ENCODE measurements at regions not wholly inside any gene's neighbourhood (a gene's known extent, or its start where the extent isn't known, plus 50 kb on each side); places are given as distances from the start of the nearest gene placed in this dataset.
"Not testable (repeated sequence)": the region's sequence is repeated elsewhere in the genome, so short reads cannot be mapped to it uniquely, and the experiment has no call there.

- no peak for DNase-seq (ENCODE audit: low read depth)
- no peak for TF ChIP-seq CTCF (conservative IDR thresholded peaks at IDR 0.05; ENCODE audit: low read length)
- H3K4me3 ChIP-seq (ENCODE audit: low read length) = no peak overlapping the region
Observed at GRCh38 chrX:40530509-40530908, 50.3 kb upstream of the ATP6AP2 start.

GRCh38 chrX:40527543-40527942, 53.2 kb upstream of the ATP6AP2 start:
- TF ChIP-seq CTCF (conservative IDR thresholded peaks at IDR 0.05; ENCODE audit: low read length) = no peak
- no peak for DNase-seq (ENCODE audit: low read depth)
- no peak overlapping the region for H3K4me3 ChIP-seq (ENCODE audit: low read length)

- DNase-seq (ENCODE audit: low read depth) = no peak
Observed at GRCh38 chrX:40526412-40526811, 54.4 kb upstream of the ATP6AP2 start.

GRCh38 chrX:40525901-40526300, 54.9 kb upstream of the ATP6AP2 start:
- DNase-seq (ENCODE audit: low read depth); H3K4me3 ChIP-seq (ENCODE audit: low read length): not testable (repeated sequence)

More at GRCh38 chrX:40526412-40526811, 54.4 kb upstream of the ATP6AP2 start:
- H3K4me3 ChIP-seq (ENCODE audit: low read length) = no peak overlapping the region
- TF ChIP-seq CTCF (conservative IDR thresholded peaks at IDR 0.05; ENCODE audit: low read length) = no peak

GRCh38 chrX:40524423-40524822, 56.3 kb upstream of the ATP6AP2 start:
- peak; percentile 54 for TF ChIP-seq CTCF (conservative IDR thresholded peaks at IDR 0.05; ENCODE audit: low read length)
- no peak overlapping the region for H3K4me3 ChIP-seq (ENCODE audit: low read length)
- DNase-seq (ENCODE audit: low read depth) = peak; percentile 15

- no peak overlapping the region for H3K4me3 ChIP-seq (ENCODE audit: low read length)
- TF ChIP-seq CTCF (conservative IDR thresholded peaks at IDR 0.05; ENCODE audit: low read length) = no peak
- no peak for DNase-seq (ENCODE audit: low read depth)
Observed at GRCh38 chrX:40523852-40524251, 56.9 kb upstream of the ATP6AP2 start.

- TF ChIP-seq CTCF (conservative IDR thresholded peaks at IDR 0.05; ENCODE audit: low read length) = no peak
- H3K4me3 ChIP-seq (ENCODE audit: low read length) = no peak overlapping the region
- DNase-seq (ENCODE audit: low read depth) = no peak
Observed at GRCh38 chrX:40521868-40522450, 58.8 kb upstream of the ATP6AP2 start.

- no peak for DNase-seq (ENCODE audit: low read depth)
- no peak for TF ChIP-seq CTCF (conservative IDR thresholded peaks at IDR 0.05; ENCODE audit: low read length)
- no peak overlapping the region for H3K4me3 ChIP-seq (ENCODE audit: low read length)
Observed at GRCh38 chrX:40514376-40514775, 66.4 kb upstream of the ATP6AP2 start.

Data from AG10803 (cell line).